Fibroblast of skin of scalp (primary cell): ENCODE measurements at regions not wholly inside any gene's neighbourhood (a gene's known extent, or its start where the extent isn't known, plus 50 kb on each side); places are given as distances from the start of the nearest gene placed in this dataset.

Experiments
- DNase-seq: peaks from one replicate; pipeline ENCODE4 v3.0.0-alpha.2; 2013

DNA sequence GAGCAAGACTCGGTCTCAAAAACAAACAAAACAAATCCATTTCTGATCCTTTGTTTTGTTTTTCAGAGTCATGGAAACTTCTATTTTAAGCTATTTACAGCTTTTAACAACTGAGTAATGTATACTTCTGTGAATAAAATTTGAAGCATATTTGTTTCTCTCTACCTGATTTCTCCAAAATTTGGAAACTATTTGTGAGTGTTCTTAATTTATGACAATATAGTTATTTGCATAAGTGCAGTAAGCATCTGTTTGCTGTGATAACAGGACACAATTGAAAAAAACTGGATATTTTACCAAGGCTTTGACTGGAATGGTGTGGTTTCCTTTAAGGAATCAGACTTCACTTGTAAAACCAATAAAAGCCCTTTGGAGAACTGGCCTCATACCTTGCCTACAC lies 53.3 kb upstream of the GULP1 start:
- DNase-seq = no peak
